ENCODE measurements at regions not wholly inside any gene's neighbourhood (a gene's known extent, or its start where the extent isn't known, plus 50 kb on each side); places are given as distances from the start of the nearest gene placed in this dataset.

DNA sequence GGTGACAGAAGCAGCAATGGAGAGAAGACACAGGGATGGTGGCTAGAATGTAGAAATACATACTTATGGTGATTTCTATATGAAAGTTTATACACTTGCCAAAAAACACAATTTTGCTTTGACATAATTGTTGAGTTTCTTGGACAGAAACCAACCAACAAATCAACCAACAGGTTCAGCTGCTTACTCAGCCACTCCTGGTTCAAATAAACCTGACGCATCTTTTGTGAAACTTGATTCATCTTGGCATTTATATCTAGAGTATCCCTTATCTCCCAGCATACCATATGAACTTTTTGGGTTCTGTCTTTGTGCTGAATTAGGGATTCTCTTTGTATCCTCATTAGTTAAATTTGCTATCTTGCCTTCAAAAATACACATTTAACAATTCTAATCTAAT lies 54.1 kb upstream of the ERBB4 start:
- in situ Hi-C loops (cut with MboI; ENCODE audit: low pct_unique_long_range_greater_than_20kb, low sequenced_read_pairs), result no loop called here
- DNase-seq, result no peak
